GM12878 (cell line): ENCODE measurements at regions not wholly inside any gene's neighbourhood (a gene's known extent, or its start where the extent isn't known, plus 50 kb on each side); places are given as distances from the start of the nearest gene placed in this dataset.

ENCODE experiments used
- ATAC-seq: fragments of 200-7000 bp; cut with Tn5 transposase; 3 replicates; pipeline ENCODE4 v1.9.1; 2020; ENCODE audit warnings: mild to moderate bottlenecking, moderate library complexity
- BruUV-seq: library from RNA; stranded (reverse); fragments of 400-500 nt; replicated peaks from 2 replicates; lab custom pipeline; 2021; lab: Mats Ljungman, UMichigan
- CTCF ChIA-PET: fragments of 300-600 bp; sonication (Branson Sonifier 250); formaldehyde crosslinking; extraction: SDS; loops from one replicate; lab custom pipeline; 2021; ENCODE audit warnings: inconsistent platforms; lab: Yijun Ruan, JAX
- POLR2A ChIA-PET: fragments of 350-600 bp; formaldehyde crosslinking; extraction: SDS; loops from one replicate; lab custom pipeline; 2021; ENCODE audit warnings: inconsistent platforms; lab: Charles Lee
- RAD21 ChIA-PET: fragments of 300-600 bp; sonication (Branson Sonifier 250); formaldehyde crosslinking; loops from one replicate; lab custom pipeline; 2023; ENCODE audit warnings: antibody characterized with exemption; ENCODE audit not compliant: unreplicated experiment; lab: Charles Lee
- SMC1A ChIA-PET: fragments of 300-600 bp; sonication (Branson Sonifier 250); formaldehyde crosslinking; loops from one replicate; lab custom pipeline; 2023; ENCODE audit not compliant: unreplicated experiment, uncharacterized antibody; lab: Charles Lee
- DNase-seq: peaks from one replicate; pipeline ENCODE4 v3.0.0-alpha.2; 2011; ENCODE audit warnings: low read depth, low spot score
- FAIRE-seq: peaks from 3 replicates; lab custom pipeline; 2011; peaks lifted over from hg19 to GRCh38; lab: Jason Lieb, UNC
- H2AFZ ChIP-seq: 2 replicates; pipeline ENCODE4 v1.6.0; 2011; ENCODE audit warnings: low read depth, low read length, control low read depth; ENCODE audit not compliant: control insufficient read depth
- H3K27ac ChIP-seq: 2 replicates; pipeline ENCODE4 v1.5.1; 2011; ENCODE audit warnings: control low read depth; ENCODE audit not compliant: control insufficient read depth, insufficient read depth
- H3K27me3 ChIP-seq, 2 experiments: replicated peaks in 1 of 2; 2 replicates each; pipeline versions ENCODE4 v1.6.0 to v1.6.1; 2011; ENCODE audit warnings: low read length in 1 of 2; ENCODE audit not compliant: control insufficient read depth in 2 of 2, insufficient read depth in 2 of 2
- H3K36me3 ChIP-seq, 2 experiments: 2 replicates each; pipeline ENCODE4 v1.5.1; 2011; ENCODE audit warnings: low read length in 1 of 2; ENCODE audit not compliant: control insufficient read depth in 2 of 2, insufficient read depth in 2 of 2
- H3K4me1 ChIP-seq: 2 replicates; pipeline ENCODE4 v1.6.1; 2011; ENCODE audit warnings: mild to moderate bottlenecking, low read length, moderate library complexity, mixed read lengths; ENCODE audit not compliant: control insufficient read depth, insufficient read depth
- H3K4me2 ChIP-seq: 2 replicates; pipeline ENCODE4 v1.6.0; 2011; ENCODE audit warnings: control low read depth; ENCODE audit not compliant: control insufficient read depth, insufficient read depth
- H3K4me3 ChIP-seq: fragments of 200-600 bp; sonication (generic); 2 replicates; pipeline ENCODE4 v1.5.1; 2016
- H3K79me2 ChIP-seq: 2 replicates; pipeline ENCODE4 v1.6.0; 2011; ENCODE audit warnings: low read length; ENCODE audit not compliant: control insufficient read depth, insufficient read depth
- H3K9ac ChIP-seq: 2 replicates; pipeline ENCODE4 v1.8.0; 2011; ENCODE audit warnings: low read length, control low read depth, mixed read lengths; ENCODE audit not compliant: control insufficient read depth, insufficient read depth
- H3K9me3 ChIP-seq: replicated peaks from 3 replicates; pipeline ENCODE4 v1.5.1; 2011; ENCODE audit warnings: mild to moderate bottlenecking, low read length; ENCODE audit not compliant: control insufficient read depth, insufficient read depth
- H4K20me1 ChIP-seq: 2 replicates; pipeline ENCODE4 v1.6.0; 2011; ENCODE audit not compliant: control insufficient read depth, insufficient read depth
- BCL11A ChIP-seq: IDR thresholded peaks from 2 replicates; pipeline ENCODE4 v1.6.1; 2011; ENCODE audit warnings: low read depth, low read length
- BHLHE40 ChIP-seq, 2 experiments: fragments of 450-650 bp in 1 of 2; IDR thresholded peaks; 2 replicates each; pipeline ENCODE4 v1.6.1; 2011 to 2017; ENCODE audit warnings: low read depth in 2 of 2, borderline replicate concordance in 1 of 2, improper control_type of control experiment in 1 of 2, low read length in 1 of 2, mild to moderate bottlenecking in 1 of 2
- CBX3 ChIP-seq: fragments of 200-600 bp; sonication (generic); IDR thresholded peaks from 2 replicates; pipeline ENCODE4 v1.6.1; 2016; ENCODE audit warnings: low read depth, borderline replicate concordance
- CHD2 ChIP-seq: IDR thresholded peaks from 2 replicates; pipeline ENCODE4 v1.6.1; 2011; ENCODE audit warnings: low read depth, low read length, improper control_type of control experiment, borderline replicate concordance
- CHD4 ChIP-seq: fragments of 200-600 bp; sonication (generic); IDR thresholded peaks from 2 replicates; pipeline ENCODE4 v1.6.1; 2016; ENCODE audit warnings: mild to moderate bottlenecking
- GATAD2B ChIP-seq: fragments of 450-650 bp; conservative IDR thresholded peaks from 2 replicates; pipeline ENCODE4 v1.6.1; 2017; ENCODE audit warnings: low read depth, mild to moderate bottlenecking, moderate library complexity
- HCFC1 ChIP-seq: fragments of 150-350 bp; IDR thresholded peaks from 2 replicates; pipeline ENCODE4 v1.6.1; 2014; ENCODE audit warnings: low read length
- IKZF2 ChIP-seq, 2 experiments: fragments of 450-650 bp; IDR thresholded peaks; 2 replicates each; pipeline ENCODE4 v1.6.1; 2017; ENCODE audit warnings: mild to moderate bottlenecking in 2 of 2, moderate library complexity in 2 of 2
- KDM1A ChIP-seq: fragments of 200-600 bp; sonication (generic); IDR thresholded peaks from 2 replicates; pipeline ENCODE4 v1.6.1; 2016; ENCODE audit warnings: borderline replicate concordance
- MTA2 ChIP-seq: fragments of 450-650 bp; IDR thresholded peaks from 2 replicates; pipeline ENCODE4 v1.6.1; 2016; ENCODE audit warnings: low read depth, mild to moderate bottlenecking, moderate library complexity
- NFXL1 ChIP-seq: fragments of 450-650 bp; IDR thresholded peaks from 2 replicates; pipeline ENCODE4 v1.6.1; 2017; ENCODE audit warnings: antibody characterized with exemption, mild to moderate bottlenecking, borderline replicate concordance
- NR2C1 ChIP-seq: fragments of 450-650 bp; IDR thresholded peaks from 2 replicates; pipeline ENCODE4 v1.6.1; 2017; ENCODE audit warnings: antibody characterized with exemption, mild to moderate bottlenecking, moderate library complexity
- POLR2AphosphoS2 ChIP-seq: IDR thresholded peaks from 2 replicates; pipeline ENCODE4 v1.6.1; 2011; ENCODE audit warnings: low read depth, mild to moderate bottlenecking, low read length, improper control_type of control experiment, moderate library complexity
- RAD51 ChIP-seq: fragments of 450-650 bp; IDR thresholded peaks from 2 replicates; pipeline ENCODE4 v1.6.1; 2016; ENCODE audit warnings: moderate library complexity, mild to moderate bottlenecking, inconsistent platforms
- RELA ChIP-seq: fragments of 450-650 bp; IDR thresholded peaks from 2 replicates; pipeline ENCODE4 v1.8.0; 2014; ENCODE audit warnings: borderline replicate concordance; ENCODE audit not compliant: partially characterized antibody
- SKIL ChIP-seq: fragments of 450-650 bp; IDR thresholded peaks from 2 replicates; pipeline ENCODE4 v1.6.1; 2017; ENCODE audit warnings: mild to moderate bottlenecking, low read depth, inconsistent platforms; ENCODE audit not compliant: poor library complexity, severe bottlenecking
- STAT1 ChIP-seq: fragments of 450-650 bp; conservative IDR thresholded peaks from 2 replicates; pipeline ENCODE4 v1.6.1; 2014; ENCODE audit warnings: antibody characterized with exemption, mild to moderate bottlenecking
- ZSCAN29 ChIP-seq: fragments of 450-650 bp; IDR thresholded peaks from 2 replicates; pipeline ENCODE4 v1.6.1; 2017; ENCODE audit warnings: mild to moderate bottlenecking, moderate library complexity
- WGBS: methylation state at CpG from one replicate; pipeline ENCODE4 v1.1.6; 2016; ENCODE audit warnings: low lambda C conversion rate; ENCODE audit not compliant: insufficient replicate concordance, insufficient coverage; ENCODE audit errors: missing lambda C conversion rate; 5-methylcytosine and 5-hydroxymethylcytosine counted together
- in situ Hi-C: fragments of 300-500 bp; cut with MboI; formaldehyde crosslinking; loops from 9 replicates; pipeline ENCODE4 v1.14.3; 2018; ENCODE audit warnings: mixed read lengths
- intact Hi-C: fragments of 100-400 bp; cut with micrococcal nuclease; formaldehyde crosslinking; loops from one replicate; pipeline ENCODE4 v1.14.2; 2022; ENCODE audit not compliant: unreplicated experiment

- Histone ChIP-seq H3K9ac (no peak overlapping the region), H3K27me3 (no peaks in the 10 kb centered on the region), H4K20me1 (no peaks in the 10 kb centered on the region), H3K79me2 (no peaks in the 10 kb centered on the region), H3K4me3 (no peak overlapping the region), H3K27ac (no peak overlapping the region), H3K4me2 (no peak overlapping the region), H3K36me3 (no peaks in the 10 kb centered on the region), H3K4me1 (no peaks in the 10 kb centered on the region), H3K9me3 (no peaks in the 10 kb centered on the region), H2AFZ (no peak overlapping the region)
- BruUV-seq, result no TSS peak
- FAIRE-seq (no peak), DNase-seq (no peak), ATAC-seq (no peak)
- WGBS, result 86% methylated on average over 1 of the region's 1 CpG
- ChIA-PET POLR2A (no interaction called here), CTCF (no interaction called here), RAD21 (no interaction called here), SMC1A (no interaction called here)
- no peak for TF ChIP-seq HCFC1
- TF ChIP-seq BCL11A, result no peak
- no peak for TF ChIP-seq IKZF2 (IDR thresholded peaks at IDR 0.05)
- TF ChIP-seq ZSCAN29, result no peak
- TF ChIP-seq RAD51, result no peak
- TF ChIP-seq NR2C1, result no peak
- TF ChIP-seq CBX3, result no peak
- no peak for TF ChIP-seq GATAD2B
- TF ChIP-seq NFXL1, result no peak
- TF ChIP-seq CHD4, result no peak
- no peak for TF ChIP-seq MTA2
- no peak for TF ChIP-seq RELA
- TF ChIP-seq CHD2, result no peak
- TF ChIP-seq BHLHE40 (IDR thresholded peaks at IDR 0.05; ENCODE audit: borderline replicate concordance in 1 of 2, low read depth in 2 of 2, low read length in 1 of 2), result no peak
- TF ChIP-seq KDM1A, result no peak
- no peak for TF ChIP-seq SKIL
- TF ChIP-seq STAT1, result no peak
- no peak for TF ChIP-seq POLR2AphosphoS2
- intact Hi-C loops (no loop called here), in situ Hi-C loops (no loop called here)
These were observed 362.6 kb downstream of the LRIG3 start for GRCh38 chr12:58557661-58558060.
